Stimulated activated naive CD4-positive, alpha-beta T cell (primary cell): ENCODE measurements at regions not wholly inside any gene's neighbourhood (a gene's known extent, or its start where the extent isn't known, plus 50 kb on each side); places are given as distances from the start of the nearest gene placed in this dataset.

Source experiments
- DNase-seq, 6 experiments: peaks; one replicate each; lab custom pipeline; 2025; lab: John Stamatoyannopoulos, UW

- DNase-seq, result no peak
Observed at GRCh38 chr4:119748853-119749252, 120.2 kb upstream of the PDE5A start.

- no peak for DNase-seq
Observed at GRCh38 chr4:119746951-119747350, 118.3 kb upstream of the PDE5A start.

GRCh38 chr4:119745351-119745750 is 116.7 kb upstream of the PDE5A start:
- no peak for DNase-seq

- DNase-seq, result no peak
Observed at GRCh38 chr4:119744580-119744979, 116.0 kb upstream of the PDE5A start.

- DNase-seq, result no peak
Observed at GRCh38 chr4:119743644-119744043, 115.0 kb upstream of the PDE5A start.

- DNase-seq, result no peak
Observed at GRCh38 chr4:119739796-119740195, 111.2 kb upstream of the PDE5A start.

- no peak for DNase-seq
Observed at GRCh38 chr4:119738901-119739300, 110.3 kb upstream of the PDE5A start.

GRCh38 chr4:119736559-119736958 is 108.0 kb upstream of the PDE5A start:
- no peak for DNase-seq

GRCh38 chr4:119735165-119735651 is 106.6 kb upstream of the PDE5A start:
- DNase-seq, result peak in 1 of 6 experiments; percentile 0

GRCh38 chr4:119733431-119733830 is 104.8 kb upstream of the PDE5A start:
- DNase-seq, result no peak

- no peak for DNase-seq
Observed at GRCh38 chr4:119731778-119732177, 103.2 kb upstream of the PDE5A start.

GRCh38 chr4:119731146-119731742 is 102.6 kb upstream of the PDE5A start:
- no peak for DNase-seq

- no peak for DNase-seq
Observed at GRCh38 chr4:119730671-119730950, 102.0 kb upstream of the PDE5A start.

GRCh38 chr4:119729835-119730670 is 101.4 kb upstream of the PDE5A start:
- DNase-seq, result no peak

- no peak for DNase-seq
Observed at GRCh38 chr4:119728692-119729593, 100.3 kb upstream of the PDE5A start.

GRCh38 chr4:119728185-119728584 is 99.6 kb upstream of the PDE5A start:
- no peak for DNase-seq

GRCh38 chr4:119726505-119726904 is 97.9 kb upstream of the PDE5A start:
- DNase-seq, result no peak

GRCh38 chr4:119725688-119726330 is 97.2 kb upstream of the PDE5A start:
- no peak for DNase-seq

GRCh38 chr4:119725011-119725410 is 96.4 kb upstream of the PDE5A start:
- no peak for DNase-seq

GRCh38 chr4:119722670-119723069 is 94.1 kb upstream of the PDE5A start:
- no peak for DNase-seq

GRCh38 chr4:119721878-119722277 is 93.3 kb upstream of the PDE5A start:
- DNase-seq, result no peak
